NCI-H2081 treated with DMSO at 0.1 percent for 48 hours (cell line): ENCODE measurements at regions not wholly inside any gene's neighbourhood (a gene's known extent, or its start where the extent isn't known, plus 50 kb on each side); places are given as distances from the start of the nearest gene placed in this dataset.

Experiments
- DNase-seq: peaks from one replicate; lab custom pipeline; 2025; lab: John Stamatoyannopoulos, UW

DNA sequence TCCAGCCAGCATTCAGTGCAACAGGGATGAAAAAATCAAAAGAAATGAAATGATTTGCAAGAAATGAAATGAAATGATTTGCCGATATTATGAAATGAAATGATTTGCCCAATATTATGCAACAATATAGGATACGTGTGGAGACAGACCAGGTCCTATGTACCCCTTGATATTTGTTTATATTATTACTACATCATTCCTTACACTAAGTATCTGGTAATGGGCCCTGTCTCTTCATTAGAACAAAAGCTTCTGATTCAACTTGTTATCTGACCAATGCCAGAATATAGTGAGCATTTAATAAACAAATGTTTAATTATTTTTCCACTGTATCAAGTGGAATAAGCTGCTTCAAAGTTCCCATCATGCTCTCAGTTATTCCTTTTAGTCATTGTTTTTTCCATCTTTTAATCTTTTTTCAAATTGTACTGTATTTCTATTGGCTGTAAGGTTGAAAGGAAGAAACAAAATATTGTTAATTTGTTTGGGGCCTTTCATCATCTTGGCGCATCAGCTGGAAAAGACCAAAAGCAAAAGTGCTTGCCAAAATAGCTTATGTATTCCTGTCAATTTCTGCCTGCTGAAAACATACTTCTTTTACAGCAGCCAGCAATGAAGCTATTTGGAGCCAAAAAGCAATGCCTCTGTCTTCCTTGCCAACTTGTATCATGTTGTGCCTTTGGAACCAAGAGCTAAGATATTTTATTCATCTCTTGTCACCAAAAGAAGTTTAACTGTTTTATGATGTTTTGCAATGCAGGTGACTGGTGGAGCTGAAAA, 2314.9 kb downstream of the LRRC4C start:
- no peak for DNase-seq

- DNase-seq = no peak
These were observed 2319.9 kb downstream of the LRRC4C start for GRCh38 chr11:39139581-39139980.

DNA sequence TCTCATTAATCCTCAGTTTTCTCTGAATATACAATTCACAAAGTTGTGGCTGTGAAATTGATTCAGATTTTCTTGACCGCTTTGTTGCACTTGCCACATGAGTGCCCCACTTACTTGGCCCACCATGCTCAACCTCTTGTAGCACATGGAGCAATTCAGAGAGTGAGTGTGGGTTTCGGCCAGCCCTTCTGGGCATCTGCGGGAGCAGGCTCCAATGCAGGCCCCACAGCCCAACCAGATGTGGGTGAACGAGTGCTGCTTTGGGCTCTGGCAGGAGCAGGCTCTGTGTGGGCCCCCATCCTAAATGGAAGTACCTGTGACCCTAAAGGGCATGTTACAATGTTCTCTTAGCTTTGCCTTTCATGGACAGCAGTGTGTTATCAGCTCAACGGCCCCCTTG, 2338.6 kb downstream of the LRRC4C start:
- no peak for DNase-seq

DNA sequence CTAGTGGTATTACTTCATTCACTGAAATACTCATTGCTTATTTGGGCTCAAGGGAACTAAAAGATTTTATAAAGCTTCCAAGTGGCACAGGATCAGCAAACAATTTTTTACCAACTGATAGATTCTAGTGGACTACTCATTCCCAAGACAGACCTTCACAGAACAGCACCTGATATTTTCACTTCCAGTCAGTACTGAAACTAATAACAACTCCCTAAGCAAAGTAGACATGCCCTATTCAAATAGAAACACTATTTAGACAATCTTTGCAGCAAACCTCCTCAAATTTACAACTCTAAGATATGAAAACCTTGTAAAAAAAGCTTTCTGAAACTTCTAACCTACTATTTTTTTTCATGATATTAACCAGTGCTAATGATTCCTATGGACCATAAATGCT, 2345.8 kb downstream of the LRRC4C start:
- no peak for DNase-seq

DNA sequence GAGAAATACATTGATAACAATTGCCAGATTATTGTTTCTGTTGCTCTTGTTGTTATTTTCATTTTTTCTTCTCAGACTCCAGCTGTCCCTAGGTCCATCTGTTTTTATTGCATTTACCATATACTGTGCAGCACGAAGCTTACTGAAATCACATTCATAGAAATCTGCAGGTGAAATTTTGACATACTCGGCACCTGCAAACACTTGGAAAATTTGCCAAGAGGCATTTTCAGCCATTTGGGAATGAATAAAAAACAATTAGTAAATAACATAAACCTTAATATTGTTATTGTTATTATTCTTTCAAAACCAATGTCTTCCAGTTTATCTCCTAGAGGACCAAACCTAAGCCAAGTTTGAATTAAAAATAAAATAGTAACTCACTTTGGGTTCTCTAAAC, 2357.2 kb downstream of the LRRC4C start:
- DNase-seq = no peak

GRCh38 chr11:39078465-39078864, 2381.0 kb downstream of the LRRC4C start:
- DNase-seq = no peak

GRCh38 chr11:39037611-39038010, 2421.8 kb downstream of the LRRC4C start:
- no peak for DNase-seq

DNA sequence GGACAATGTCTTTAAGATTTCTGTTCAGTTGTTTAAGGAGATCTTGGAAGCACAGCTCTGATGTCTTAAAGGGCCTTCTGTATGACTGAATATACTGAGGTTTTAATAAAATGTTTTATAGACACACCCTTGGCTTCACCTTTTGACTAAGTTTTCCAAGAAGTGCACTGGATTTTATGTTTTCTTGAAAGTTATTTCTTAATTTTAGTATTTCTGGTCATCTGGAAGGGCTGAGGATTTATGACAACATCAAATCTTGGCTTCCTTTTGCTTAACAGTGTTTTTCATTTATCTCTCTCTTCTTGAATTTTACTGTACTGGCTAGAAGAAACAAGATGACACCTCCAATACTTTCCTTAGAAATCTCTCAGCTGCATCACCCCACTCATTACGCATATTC, 2423.4 kb downstream of the LRRC4C start:
- no peak for DNase-seq

- no peak for DNase-seq
These were observed 2423.5 kb upstream of the RAG2 start for GRCh38 chr11:39021539-39021938.

- no peak for DNase-seq
These were observed 2413.8 kb upstream of the RAG2 start for GRCh38 chr11:39011797-39012196.

DNA sequence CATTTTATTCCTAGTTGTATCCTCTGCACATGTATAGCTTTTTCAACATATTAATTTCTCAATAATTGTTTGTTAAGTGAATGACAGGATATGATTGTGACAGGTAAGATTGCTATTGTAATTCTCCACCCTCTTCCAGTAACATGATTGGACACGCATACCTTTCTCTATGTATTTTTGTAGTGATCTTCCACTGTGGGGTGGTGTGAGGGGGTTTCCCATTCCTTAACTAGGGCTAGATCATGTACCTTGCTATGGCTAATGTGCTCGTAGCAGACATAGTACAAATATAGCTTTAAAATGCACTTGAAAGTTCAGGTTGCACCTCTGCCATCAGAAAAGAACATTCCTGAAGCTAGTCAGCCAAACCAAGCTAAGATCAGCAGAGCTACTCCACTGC, 2392.8 kb upstream of the RAG2 start:
- DNase-seq = no peak

- no peak for DNase-seq
These were observed 2392.1 kb upstream of the RAG2 start for GRCh38 chr11:38990139-38990538.

- no peak for DNase-seq
These were observed 2390.9 kb upstream of the RAG2 start for GRCh38 chr11:38988908-38989307.

DNA sequence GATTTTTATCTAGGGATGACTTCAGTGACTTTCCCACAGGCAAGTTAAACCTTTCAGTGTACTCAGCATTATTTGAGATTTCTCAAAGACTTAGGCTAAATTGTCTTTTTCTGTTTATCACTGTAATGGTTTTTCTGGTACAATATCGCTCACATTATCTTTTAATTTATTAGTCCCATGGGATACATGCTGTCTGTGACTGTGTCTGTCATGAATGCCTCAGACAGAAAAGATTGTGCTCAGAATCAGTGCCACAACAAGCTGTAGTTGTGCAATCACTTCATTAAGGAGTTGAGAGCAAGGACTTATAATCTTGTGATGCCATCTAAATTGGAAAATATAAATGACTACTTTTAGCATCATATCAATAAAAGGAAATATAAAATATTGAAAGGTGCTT, 2374.2 kb upstream of the RAG2 start:
- no peak for DNase-seq

GRCh38 chr11:38971141-38971540, 2373.1 kb upstream of the RAG2 start:
- DNase-seq = no peak

- no peak for DNase-seq
These were observed 2370.9 kb upstream of the RAG2 start for GRCh38 chr11:38968951-38969350.

GRCh38 chr11:38952698-38953097, 2354.7 kb upstream of the RAG2 start:
- no peak for DNase-seq

- DNase-seq = no peak
These were observed 2352.8 kb upstream of the RAG2 start for GRCh38 chr11:38950867-38951266.

- no peak for DNase-seq
These were observed 2350.4 kb upstream of the RAG2 start for GRCh38 chr11:38948392-38948791.

DNA sequence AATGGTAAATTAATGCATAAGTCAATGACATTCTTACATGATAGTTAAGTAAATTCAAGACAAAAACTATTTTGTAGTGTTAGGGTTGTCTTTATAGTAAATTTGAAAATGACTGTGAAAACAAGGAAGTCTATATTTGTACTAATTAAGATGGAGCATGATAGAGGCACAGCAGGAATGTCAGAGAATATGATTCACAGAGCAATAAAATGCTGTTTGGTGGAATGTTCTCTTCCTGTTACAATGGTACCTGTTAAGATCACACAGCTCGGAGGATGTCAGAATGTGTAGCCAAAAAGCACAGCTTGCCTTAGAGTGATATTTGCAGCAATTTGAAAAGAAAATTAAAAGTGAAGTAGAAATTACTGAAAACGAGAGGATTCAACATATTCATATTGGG, 2339.7 kb upstream of the RAG2 start:
- DNase-seq = no peak

- no peak for DNase-seq
These were observed 2337.9 kb upstream of the RAG2 start for GRCh38 chr11:38935941-38936340.

DNA sequence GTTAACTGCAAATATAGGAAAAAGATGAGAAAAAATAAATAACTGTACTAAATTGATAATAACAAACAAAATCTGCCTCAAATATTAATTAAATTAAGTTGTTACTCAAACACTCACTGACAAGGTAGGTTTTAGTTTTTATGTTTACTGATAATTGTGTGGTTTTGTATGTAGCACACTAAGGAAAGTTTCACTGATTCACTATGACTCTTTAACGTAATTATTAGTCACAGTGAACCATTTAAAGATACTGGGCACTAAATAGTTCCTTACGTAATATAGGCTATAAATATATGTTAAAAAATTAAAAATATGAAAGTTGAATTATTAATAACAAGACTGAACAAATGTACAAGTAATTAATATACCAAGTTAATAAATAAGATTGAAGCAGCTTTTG, 2330.0 kb upstream of the RAG2 start:
- DNase-seq = no peak

GRCh38 chr11:38924644-38925043, 2326.6 kb upstream of the RAG2 start:
- no peak for DNase-seq

DNA sequence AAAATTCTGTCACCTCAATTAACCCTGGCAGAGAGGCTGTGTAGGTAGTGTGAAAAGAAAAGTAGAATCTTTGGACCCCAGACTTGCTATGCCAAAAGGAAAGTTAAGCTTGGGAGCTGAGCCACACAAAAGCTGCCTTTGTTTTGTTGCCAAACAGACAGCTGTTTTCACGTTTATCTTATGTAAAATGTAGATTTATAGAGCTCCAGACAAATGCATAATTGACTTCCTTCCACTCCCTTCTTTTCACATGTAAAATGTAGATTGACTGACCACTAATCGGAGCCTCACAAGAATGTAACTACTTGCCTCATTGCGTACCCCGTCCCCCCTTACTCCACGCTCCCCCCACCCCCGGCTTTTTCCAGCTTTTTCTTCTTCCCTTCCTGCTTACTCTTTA, 2302.2 kb upstream of the RAG2 start:
- DNase-seq = no peak
